C4-2B (cell line): ENCODE measurements at regions not wholly inside any gene's neighbourhood (a gene's known extent, or its start where the extent isn't known, plus 50 kb on each side); places are given as distances from the start of the nearest gene placed in this dataset.

Experiments
- CTCF ChIP-seq: fragments of 450-650 bp; conservative IDR thresholded peaks from 2 replicates; pipeline ENCODE4 v1.5.1; 2017; ENCODE audit warnings: mild to moderate bottlenecking
- ZFX ChIP-seq: fragments of 450-650 bp; IDR thresholded peaks from 2 replicates; pipeline ENCODE4 v1.6.1; 2017

- TF ChIP-seq CTCF, result no peak
- no peak for TF ChIP-seq ZFX
These were observed 66.4 kb upstream of the CNTN6 start for GRCh38 chr3:1026395-1026794.
